GM12872 (cell line): ENCODE measurements at regions not wholly inside any gene's neighbourhood (a gene's known extent, or its start where the extent isn't known, plus 50 kb on each side); places are given as distances from the start of the nearest gene placed in this dataset.

Experiments used
- CTCF ChIP-seq: IDR thresholded peaks from 3 replicates; pipeline ENCODE4 v1.5.1; 2011; ENCODE audit warnings: low read depth, mild to moderate bottlenecking, low read length, moderate library complexity; ENCODE audit not compliant: insufficient read depth

GRCh38 chr7:22632674-22633073 lies 94.3 kb upstream of the IL6 start:
- TF ChIP-seq CTCF = no peak

GRCh38 chr7:22631730-22632129 lies 95.3 kb upstream of the IL6 start:
- no peak for TF ChIP-seq CTCF

- no peak for TF ChIP-seq CTCF
These were observed 96.9 kb upstream of the IL6 start for GRCh38 chr7:22630069-22630468.

GRCh38 chr7:22629056-22629455 lies 97.9 kb upstream of the IL6 start:
- no peak for TF ChIP-seq CTCF

GRCh38 chr7:22628112-22628511 lies 98.9 kb upstream of the IL6 start:
- no peak for TF ChIP-seq CTCF

- TF ChIP-seq CTCF = no peak
These were observed 99.9 kb upstream of the IL6 start for GRCh38 chr7:22627136-22627535.

- TF ChIP-seq CTCF = no peak
These were observed 101.7 kb upstream of the IL6 start for GRCh38 chr7:22625251-22625650.

GRCh38 chr7:22624781-22625180 lies 102.2 kb upstream of the IL6 start:
- TF ChIP-seq CTCF = no peak
